ENCODE measurements at regions not wholly inside any gene's neighbourhood (a gene's known extent, or its start where the extent isn't known, plus 50 kb on each side); places are given as distances from the start of the nearest gene placed in this dataset.
"Not testable (repeated sequence)": the region's sequence is repeated elsewhere in the genome, so short reads cannot be mapped to it uniquely, and the experiment has no call there.

DNA sequence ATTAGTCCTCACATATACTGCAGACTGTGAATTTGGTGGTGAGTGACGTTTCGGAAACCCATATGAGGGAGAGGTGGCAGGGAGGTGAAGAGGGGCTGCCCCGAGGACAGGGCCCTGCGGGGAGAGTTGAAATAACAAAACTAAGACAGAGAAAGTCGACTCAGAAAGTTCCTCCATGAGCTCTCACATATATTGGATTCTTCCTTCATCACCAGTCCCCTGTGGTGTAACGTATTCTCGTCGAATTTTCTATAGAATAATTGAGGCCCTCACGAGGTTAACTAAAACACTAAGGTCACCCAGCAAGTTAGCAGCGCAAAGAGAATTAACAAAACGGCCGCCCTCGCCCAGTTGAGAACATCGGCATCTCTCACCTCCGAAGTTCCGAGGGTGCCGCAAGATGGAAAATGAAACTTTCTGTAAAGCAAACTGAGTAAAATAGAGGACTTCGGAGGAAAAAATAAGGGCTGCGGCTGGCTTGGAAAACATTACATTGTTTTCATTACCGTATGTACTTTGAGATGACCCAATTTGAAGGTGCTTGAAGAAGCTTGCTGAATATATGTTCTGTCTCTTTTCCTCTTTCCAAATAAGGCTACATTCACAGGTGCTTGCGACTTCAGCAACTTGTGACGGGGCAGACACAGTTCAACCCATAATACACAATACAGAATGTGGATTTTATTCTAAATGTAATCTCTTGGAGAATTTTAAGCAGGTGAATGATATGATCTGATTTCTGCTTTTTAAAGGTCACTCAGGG is 490.9 kb upstream of the JARID2 start:
- no peak for DNase-seq

DNA sequence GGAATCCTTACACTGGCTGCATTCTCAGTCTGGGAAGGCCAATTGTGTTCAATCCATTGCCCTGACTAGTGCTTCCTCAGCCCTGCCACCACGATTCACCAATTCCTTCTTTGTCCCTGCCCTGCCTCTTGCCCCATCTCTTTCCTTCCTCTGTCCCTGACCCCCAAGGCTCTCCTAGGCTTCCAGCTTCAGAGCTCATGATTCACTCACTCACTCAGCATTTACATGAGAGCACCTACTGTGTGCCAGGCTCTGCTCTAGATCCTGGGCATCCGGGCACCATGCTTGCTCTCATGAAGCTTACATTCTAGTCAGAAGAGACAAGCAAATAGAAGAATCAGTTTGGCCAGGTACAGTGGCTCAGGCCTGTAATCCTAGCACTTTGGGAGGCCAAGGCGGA is 489.5 kb upstream of the JARID2 start:
- no peak for DNase-seq

DNA sequence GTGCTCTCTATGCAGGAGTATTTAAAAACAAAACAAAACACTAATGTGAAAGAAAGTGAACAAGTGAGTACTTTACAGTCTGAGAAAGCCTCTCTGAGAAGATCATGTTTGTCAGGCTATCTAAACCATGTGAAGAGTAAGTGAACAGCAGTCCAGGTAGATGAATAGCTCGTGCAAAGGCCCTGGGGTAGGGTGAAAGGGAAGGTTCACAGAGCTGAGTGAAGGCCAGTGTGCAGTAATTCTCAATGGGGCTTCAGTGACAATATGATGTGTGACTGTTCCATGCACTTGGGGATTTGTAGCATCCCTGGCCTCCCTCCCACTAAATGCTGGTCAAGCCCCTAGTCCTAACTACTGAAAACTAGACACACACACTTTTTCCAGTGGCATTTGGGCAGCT is 488.9 kb upstream of the JARID2 start:
- no peak for DNase-seq

DNA sequence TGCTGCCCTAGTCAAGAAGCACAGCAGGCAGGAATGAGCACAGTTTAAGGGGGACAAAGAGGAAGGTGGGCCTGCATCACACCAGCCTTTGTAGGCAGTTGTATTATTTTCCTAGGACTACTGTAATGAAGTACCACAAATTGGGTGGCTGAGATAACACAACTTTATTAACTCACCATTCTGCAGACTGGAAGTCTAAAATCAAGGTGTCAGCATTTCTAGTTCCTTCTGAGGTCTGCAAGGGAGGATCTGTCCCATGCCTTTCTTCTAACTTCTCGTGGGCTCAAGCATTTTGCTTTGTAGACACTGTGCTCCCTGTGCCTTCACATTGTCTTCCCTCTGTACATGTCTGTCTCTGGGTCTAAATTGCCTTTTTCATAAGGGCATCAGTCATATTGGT is 488.5 kb upstream of the JARID2 start:
- DNase-seq, result no peak

DNA sequence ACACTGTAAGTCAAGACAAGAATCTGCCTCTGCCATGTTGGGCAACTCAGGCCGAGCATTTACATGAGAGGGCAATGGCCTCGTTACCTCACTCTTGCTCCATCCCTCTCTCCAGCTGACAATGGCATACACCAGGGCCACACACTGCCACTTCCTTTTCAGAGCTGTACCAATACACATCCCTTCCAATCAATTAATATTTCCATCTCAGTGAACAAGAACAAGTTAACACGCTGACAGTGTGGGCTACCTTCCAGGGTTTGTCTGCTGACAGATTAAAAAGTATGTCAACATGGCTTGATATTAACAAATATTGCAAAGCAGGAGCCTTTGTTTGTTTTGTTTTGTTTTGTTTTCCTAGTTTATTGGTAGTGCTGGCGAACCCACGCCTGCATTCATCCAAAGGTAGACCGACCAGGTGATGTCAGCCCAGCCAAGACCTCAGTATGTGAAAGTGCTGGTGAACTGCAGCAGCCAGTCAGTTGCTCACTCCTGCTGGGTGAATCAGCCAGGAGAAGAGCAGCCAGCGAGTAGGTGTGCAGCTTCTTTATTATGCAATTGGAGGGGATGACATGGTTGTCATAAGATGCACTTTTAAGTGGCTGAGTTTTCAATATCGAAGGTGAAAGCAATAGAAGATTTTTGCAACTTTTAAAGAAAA is 487.3 kb upstream of the JARID2 start:
- DNase-seq, result peak; percentile 89

DNA sequence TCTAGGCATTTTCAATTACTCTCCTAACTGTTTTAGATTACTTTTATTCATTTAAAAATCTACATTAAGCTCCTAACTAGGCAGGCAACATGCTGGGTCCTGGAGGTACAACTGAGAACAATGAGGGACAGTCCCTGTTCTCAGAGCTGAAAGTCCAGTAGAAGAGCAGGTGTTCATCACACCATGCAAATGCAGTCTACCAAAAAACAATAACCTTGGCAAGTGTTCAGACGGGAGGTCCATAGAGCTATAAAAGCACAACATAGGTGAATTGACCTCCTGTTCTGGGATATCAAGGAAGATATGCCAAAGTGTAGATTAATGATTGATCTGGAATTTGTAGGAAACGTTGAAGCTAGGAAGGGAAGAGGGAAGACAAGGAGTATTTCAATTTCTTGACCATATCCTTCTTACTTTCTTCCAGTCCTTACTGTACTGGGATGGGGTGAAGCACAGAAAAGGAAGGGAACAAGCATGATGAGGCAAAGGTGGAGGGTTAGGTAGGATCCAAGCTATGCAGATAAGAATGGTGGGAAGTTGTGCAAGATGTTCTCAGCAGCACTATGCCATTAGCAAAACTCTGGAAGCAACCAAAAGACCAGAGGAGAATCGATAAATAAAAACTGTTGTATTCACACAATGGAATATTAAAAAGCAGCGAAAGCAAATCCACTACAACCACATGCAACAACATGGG is 485.7 kb upstream of the JARID2 start:
- DNase-seq, result peak; percentile 2

DNA sequence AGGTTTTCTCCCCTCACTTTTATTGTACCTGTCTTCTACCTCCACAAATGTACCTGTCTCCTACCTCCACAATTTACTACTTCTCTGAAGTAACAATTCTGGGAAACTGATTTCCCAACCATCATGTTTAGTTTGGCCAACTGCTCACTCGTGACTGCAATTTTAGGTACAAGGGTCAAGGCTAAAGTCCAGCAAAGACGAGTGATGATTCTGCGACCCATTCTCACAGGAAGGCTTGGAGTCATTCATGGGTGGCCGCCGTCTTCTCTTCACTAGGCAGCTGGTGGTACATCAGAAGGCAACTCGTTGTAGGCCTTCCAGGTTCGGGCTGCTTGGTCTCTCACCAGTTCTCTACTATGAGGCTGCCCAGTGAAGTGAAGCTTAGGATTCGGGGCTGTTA is 483.8 kb upstream of the JARID2 start:
- DNase-seq, result no peak

DNA sequence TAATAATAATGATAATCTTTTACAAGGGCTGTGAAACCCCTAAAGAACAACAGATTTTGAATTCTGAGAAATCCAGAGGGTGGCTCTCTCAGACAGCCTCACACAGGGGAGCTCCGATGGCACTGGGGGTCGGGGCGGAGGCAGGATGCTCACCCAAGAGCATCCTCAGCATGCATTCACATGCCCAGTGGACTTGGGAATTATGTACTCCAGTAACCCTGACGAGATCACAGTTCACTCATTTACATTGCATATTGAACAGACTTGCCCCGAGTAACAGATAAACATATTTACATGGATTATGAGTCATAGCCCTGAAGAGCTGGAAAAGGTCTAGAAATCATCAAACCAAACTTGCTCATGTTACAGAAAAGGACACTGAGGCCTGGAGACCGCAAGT is 482.7 kb upstream of the JARID2 start:
- peak; percentile 2 for DNase-seq

DNA sequence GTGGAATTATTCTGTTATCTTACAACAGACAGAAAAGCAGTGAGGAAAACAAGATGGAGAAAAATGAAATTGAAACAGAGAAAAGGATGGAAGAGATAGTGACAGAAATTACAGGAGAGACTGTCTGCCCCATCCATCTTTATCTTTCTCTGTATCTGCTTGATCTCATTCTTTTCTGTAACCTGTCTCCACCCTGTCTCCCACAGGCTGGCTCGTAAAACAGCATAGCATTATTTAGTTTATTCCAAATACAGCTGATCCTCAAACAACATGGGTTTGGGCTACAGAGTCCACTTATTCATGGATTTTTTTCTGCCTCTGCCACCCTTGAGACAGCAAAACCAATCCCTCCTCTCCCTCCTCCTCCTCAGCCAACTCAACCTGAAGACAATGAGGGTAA is 482.3 kb upstream of the JARID2 start:
- DNase-seq, result peak; percentile 2

DNA sequence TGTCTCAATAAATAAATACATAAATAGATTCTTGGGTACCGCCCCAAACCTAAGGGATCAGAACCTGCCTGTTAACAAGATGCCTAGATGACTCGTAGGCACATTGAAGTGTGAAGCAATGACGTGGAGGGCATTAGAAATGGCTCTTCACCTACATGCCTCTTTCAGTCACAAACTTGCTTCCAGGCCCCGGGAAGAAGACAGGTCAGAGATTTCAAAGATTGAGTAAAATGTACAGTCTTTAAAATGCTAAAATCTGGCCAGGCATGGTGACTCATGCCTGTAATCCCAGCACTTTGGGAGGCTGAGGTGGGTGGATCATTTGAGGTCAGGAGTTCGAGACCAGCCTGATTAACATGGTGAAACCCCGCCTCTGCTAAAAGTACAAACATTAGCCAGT is 480.8 kb upstream of the JARID2 start:
- DNase-seq, result no peak

DNA sequence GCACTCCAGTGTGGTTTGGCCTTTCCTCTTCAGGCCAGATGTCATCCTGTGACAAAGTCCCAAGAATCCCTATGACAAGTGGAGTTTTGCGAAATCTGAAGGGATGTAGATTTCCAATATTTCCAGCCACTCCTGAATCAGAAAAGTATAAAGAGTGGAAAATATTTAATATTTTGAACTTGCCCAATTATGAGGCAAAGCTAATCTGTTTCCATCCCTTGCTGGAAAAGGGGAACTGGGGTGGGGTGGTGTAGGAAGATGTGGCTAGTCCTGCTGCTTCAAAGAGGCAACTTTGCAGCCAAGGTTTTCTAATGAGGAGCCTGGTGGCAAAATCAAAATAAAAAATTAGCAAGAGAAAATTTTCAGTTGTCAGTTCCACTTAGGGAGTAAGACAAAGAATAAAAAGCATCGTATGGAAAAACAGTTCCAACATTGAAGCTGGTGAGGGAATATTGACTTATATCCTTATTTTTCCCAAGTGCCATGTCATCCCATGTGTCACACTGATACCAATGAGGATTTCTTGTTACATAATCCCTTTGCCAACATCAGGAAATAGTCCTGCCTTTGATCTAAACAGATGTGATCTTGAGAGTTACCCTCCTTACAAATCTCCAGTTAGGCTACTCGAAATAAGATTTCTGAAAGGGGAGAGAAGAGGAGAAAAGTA is 480.0 kb upstream of the JARID2 start:
- DNase-seq, result no peak

DNA sequence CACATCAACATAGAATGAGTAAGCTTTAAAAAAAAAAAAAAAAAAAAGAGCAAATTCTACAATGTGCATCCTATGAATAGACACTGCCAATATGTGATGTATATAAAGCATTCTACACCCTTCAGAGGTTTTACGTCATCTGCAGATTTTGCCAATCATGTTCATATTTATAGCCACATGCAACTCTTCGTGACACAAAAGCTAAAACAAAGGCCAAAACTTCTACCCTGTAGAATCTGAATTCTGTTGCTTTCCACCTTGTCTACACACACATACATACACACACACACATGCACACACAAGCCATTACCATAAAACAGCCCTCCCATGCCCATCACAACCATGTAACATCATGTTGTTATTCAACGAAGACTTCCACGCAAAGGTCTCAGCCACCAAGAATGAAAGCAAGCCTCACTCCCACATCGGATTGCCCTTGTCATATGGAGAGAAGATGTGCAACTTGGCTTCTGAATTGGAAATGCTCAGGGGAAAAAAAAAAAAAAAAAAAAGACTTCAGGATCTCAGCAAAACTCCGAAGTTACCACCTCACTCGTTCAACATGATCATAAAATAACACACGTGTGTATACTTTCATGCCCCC is 479.4 kb upstream of the JARID2 start:
- DNase-seq, result no peak

DNA sequence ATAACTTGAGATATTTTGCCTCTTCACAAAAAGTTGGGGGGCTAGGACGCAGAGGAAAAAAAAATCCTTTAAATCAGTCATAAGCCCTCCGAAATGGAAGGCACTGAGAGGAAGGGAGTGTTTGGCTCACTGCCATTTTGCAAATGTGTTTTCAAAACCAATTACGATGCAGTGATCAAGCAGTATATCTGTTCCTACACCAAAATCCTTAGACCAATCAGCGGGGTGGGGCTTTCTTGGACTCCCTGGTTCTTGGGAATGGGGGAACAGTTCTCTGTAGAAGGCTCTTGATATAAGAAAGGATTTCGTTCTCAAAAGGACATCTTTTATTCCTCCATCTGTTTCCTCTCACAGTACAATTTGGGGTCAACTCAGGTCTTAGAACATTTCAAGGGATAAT is 478.6 kb upstream of the JARID2 start:
- no peak for DNase-seq

DNA sequence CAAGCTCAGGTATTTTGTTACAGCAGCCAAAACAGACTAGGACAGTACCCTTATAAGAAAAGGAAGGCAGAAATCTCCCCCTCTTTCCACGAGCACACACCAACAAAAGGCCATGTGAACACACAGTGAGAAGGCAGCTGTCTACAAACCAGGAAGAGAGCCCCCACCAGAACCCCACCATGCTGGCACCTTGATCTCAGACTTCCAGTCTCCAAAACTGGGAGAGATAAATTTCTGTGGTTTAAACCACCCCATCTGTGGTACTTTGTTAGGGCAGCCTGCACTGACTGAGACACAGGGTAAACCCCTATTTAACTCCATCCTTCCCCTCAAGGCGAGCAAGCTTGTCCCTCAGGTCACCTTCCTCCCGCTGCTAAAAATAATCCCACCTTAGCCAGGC is 475.8 kb upstream of the JARID2 start:
- DNase-seq, result no peak

DNA sequence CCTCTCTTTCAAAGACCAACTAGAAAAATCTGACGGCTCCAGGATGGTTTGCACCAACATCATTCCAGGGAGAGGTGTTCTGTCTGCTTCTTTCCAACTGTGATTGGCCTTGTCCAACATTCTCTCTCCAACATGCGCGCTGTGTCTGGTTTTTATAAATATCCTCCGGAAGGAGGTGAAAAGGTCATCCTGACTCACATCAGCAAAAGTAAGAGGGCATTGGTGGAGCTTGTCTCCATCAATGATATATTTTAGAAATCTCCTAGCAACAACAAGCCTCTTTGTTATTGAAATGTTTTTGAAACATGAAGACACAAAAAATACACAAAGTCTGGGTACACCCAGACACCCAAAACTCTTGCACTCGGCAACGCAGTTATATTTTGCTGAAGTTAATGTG is 475.3 kb upstream of the JARID2 start:
- no peak for DNase-seq

DNA sequence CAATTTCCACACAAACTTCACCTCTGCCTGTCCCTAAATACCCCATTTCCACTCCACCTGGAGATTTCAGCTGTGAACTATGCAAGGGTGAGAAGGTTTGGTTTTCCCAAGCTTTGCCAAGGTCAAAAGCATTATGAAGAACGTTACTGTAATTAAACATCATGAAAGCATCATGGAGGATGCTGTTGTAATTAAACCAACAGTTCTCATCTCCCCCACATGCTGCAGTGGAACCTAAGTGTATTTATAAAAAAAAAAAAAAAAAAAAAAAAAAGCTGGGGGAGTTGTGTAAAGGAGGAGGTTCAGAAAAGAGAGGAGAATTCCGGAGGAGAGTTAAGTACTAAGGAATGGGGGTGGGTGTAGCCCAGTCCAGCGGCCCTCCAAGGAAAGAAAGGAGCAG is 474.9 kb upstream of the JARID2 start:
- no peak for DNase-seq

DNA sequence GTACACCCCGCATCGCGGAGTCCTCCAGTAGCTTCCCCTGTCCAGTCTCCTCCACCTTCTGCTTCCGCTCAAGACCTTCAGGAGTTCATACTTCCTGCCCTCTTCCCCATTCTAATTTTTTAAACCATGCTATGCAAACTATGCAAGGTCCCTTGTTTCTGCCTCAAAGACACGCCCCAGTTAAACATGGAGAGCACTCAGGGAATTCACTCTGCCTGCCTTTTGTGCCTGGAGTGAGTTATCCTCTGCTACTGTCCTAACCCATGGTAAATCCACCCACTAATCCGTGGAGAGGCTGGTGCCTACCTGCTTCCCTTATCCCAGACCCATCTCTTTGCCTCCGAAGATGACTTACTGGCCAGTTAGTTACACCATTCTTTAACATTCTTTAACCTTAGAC is 473.7 kb upstream of the JARID2 start:
- no peak for DNase-seq

DNA sequence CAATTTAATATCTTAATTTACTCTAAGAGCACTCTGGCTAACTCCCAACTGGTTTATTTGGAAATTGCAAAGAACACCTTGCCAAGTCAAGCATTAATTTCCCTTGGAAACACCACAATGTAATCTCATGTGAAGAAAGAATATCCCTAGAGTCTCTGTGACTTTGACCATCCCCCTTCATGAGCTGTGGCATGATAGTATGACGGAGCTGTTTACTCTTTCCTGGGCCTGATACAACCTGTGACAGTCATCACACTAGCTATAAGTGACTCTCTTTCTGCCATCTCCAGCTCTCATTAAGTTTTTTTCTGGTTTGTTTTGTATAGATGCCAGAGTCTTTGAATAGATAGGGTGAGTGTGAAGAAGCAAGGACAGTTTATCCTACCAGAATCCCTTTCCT is 470.3 kb upstream of the JARID2 start:
- no peak for DNase-seq

DNA sequence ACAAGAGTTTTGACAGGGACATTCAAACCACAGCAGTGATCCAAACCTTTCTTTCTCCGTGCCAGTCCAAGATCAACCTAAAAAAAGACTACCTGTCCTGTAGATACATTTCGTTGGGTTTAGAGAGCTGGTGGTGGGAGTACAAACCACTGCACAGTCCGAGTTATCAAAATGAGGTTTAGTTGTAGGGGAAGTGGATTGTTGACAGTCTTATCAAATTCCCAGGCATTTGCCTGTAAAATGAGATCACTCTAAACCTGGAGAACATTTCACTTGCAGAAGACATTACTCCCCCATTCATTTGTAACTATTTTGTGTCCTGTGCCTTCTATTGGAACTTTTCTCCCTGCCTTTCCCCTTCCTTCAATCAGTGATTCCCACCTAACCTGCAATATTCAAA is 469.6 kb upstream of the JARID2 start:
- DNase-seq, result no peak

DNA sequence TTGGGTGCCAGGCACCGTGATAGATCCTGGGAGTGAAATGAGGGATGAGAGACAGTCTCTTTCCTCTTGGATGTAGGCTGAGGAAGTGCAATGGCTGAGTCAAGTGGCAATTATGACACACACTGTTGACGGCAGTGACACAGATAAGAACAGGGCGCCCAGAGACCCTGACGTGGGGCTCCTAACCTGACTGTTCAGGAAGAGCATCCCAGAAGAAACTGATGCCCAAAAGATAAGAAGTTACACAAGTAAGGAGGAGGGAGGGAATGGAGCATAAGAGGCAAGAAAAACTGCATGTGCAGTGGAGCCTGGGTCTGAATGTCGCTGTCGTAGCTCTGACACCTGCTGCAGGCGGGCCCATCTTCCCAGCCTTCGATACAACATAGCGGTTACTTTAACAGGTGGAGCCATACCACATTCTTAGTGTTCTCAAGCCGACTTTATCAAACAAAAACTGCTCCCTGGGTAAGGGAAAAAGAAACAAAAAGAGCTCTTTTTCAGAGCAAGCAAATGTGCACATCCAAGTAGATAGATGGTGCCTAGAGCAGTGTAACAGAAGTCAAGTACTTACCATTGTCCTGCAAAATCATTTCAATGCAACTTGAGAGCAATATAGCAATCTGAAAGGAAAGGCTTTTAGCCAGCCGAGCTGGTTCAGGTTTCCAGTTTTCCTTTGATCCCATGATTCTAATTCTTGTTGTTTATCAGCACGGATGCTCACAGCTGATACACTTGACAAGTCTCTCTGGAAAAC is 463.9 kb upstream of the JARID2 start:
- no peak for DNase-seq

DNA sequence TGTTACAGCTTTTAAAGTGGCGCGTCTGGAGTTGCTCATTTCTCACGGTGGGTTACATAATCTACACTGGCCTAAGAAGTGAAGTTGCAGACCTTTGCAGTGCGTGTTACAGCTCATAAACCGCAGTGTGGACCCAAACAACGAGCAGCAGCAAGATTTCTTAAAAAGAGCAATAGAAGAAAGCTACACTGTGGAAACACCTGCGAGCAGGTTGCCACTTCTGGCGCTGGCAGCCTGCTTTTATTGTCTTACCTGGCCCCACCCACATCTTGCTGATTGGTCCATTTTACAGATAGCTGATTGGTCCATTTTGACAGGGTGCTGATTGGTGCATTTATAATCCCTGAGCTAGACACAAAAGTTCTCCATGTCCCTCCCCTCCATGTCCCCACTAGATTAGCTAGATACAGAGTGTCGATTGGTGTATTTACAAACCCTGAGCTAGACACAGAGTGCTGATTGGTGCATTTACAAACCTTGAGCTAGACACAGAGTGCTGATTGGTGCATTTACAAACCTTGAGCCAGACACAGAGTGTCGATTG is 462.9 kb upstream of the JARID2 start:
- not testable (repeated sequence) for DNase-seq

DNA sequence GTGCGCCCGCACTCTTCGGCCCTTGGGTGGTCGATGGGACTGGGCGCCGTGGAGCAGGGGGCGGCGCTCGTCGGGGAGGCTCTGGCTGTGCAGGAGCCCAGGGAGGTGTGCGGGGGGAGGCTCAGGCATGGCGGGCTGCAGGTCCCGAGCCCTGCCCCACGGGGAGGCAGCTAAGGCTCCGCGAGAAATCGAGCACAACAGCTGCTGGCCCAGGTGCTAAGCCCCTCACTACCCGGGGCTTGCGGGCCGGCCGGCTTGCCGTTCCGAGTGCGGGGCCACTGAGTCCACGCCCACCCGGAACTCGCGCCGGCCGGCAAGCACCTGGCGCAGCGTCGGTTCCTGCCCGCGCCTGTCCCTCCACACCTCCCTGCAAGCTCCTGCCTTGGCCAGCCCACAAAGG is 462.3 kb upstream of the JARID2 start:
- no peak for DNase-seq
